SK-N-SH (cell line): ENCODE measurements at regions not wholly inside any gene's neighbourhood (a gene's known extent, or its start where the extent isn't known, plus 50 kb on each side); places are given as distances from the start of the nearest gene placed in this dataset.

Experiments used
- CTCF ChIA-PET: fragments of 300-600, 350-600 bp; formaldehyde crosslinking; extraction: SDS; loops from one replicate; lab custom pipeline; 2021; lab: Yijun Ruan, JAX
- POLR2A ChIA-PET: fragments of 350-600 bp; sonication (Branson Sonifier 250); formaldehyde crosslinking; extraction: SDS; loops from one replicate; lab custom pipeline; 2020; ENCODE audit warnings: antibody characterized with exemption, inconsistent platforms; lab: Yijun Ruan, JAX
- DNase-seq: peaks from one replicate; pipeline ENCODE4 v3.0.0; 2012
- H2AFZ ChIP-seq: fragments of 200-600 bp; sonication (generic); 2 replicates; pipeline ENCODE4 v1.8.1; 2016; ENCODE audit warnings: antibody characterized with exemption, mild to moderate bottlenecking, low read depth
- H3F3A ChIP-seq: fragments of 200-600 bp; sonication (generic); replicated peaks from 2 replicates; pipeline ENCODE3; 2016; ENCODE audit warnings: antibody characterized with exemption, mild to moderate bottlenecking; ENCODE audit not compliant: insufficient read depth
- H3K27ac ChIP-seq, 2 experiments: fragments of 200-500 bp in 1 of 2; fragments of 200-600 bp in 1 of 2; sonication (Bioruptor generic) in 1 of 2; sonication (generic), shearing (Covaris generic) in 1 of 2; 2 replicates each; pipeline versions ENCODE4 v1.5.1 to v1.6.1; 2014 to 2016; ENCODE audit warnings: low read depth in 2 of 2, inconsistent platforms in 1 of 2, low read length in 1 of 2, mild to moderate bottlenecking in 1 of 2, mixed read lengths in 1 of 2
- H3K27me3 ChIP-seq: fragments of 200-600 bp; sonication (generic), shearing (Covaris generic); 2 replicates; pipeline ENCODE4 v1.6.1; 2016; ENCODE audit warnings: mixed run types; ENCODE audit not compliant: insufficient read depth
- H3K36me3 ChIP-seq, 2 experiments: fragments of 200-500 bp in 1 of 2; fragments of 200-600 bp in 1 of 2; sonication (Bioruptor generic) in 1 of 2; sonication (generic) in 1 of 2; replicated peaks in 1 of 2; 2 replicates each; pipeline versions ENCODE3 to v1.5.1; 2014 to 2016; ENCODE audit warnings: low read length in 1 of 2, mild to moderate bottlenecking in 1 of 2; ENCODE audit not compliant: insufficient read depth in 2 of 2, control insufficient read depth in 1 of 2
- H3K4me1 ChIP-seq, 2 experiments: fragments of 200-500 bp in 1 of 2; fragments of 200-600 bp in 1 of 2; sonication (Bioruptor generic) in 1 of 2; sonication (generic), shearing (Covaris generic) in 1 of 2; 2 replicates each; pipeline versions ENCODE4 v1.5.1 to v1.6.1; 2014 to 2016; ENCODE audit warnings: low read depth in 1 of 2, low read length in 1 of 2, mixed run types in 1 of 2; ENCODE audit not compliant: insufficient read depth in 2 of 2, control insufficient read depth in 1 of 2
- H3K4me2 ChIP-seq: fragments of 200-600 bp; sonication (generic), shearing (Covaris generic); 2 replicates; pipeline ENCODE4 v1.6.1; 2017; ENCODE audit warnings: mixed run types
- H3K4me3 ChIP-seq, 2 experiments: fragments of 200-500 bp in 1 of 2; fragments of 200-600 bp in 1 of 2; sonication (Bioruptor generic) in 1 of 2; sonication (generic), shearing (Covaris generic) in 1 of 2; 2 replicates each; pipeline versions ENCODE4 v1.5.1 to v1.8.1; 2014 to 2016; ENCODE audit warnings: low read depth in 2 of 2, inconsistent platforms in 1 of 2, low read length in 1 of 2, mild to moderate bottlenecking in 1 of 2, mixed read lengths in 1 of 2, moderate library complexity in 1 of 2
- H3K79me2 ChIP-seq: fragments of 200-600 bp; sonication (generic); 2 replicates; pipeline ENCODE4 v1.8.1; 2017; ENCODE audit warnings: mild to moderate bottlenecking; ENCODE audit not compliant: insufficient read depth
- H3K9ac ChIP-seq: fragments of 200-600 bp; sonication (generic); 2 replicates; pipeline ENCODE4 v1.6.1; 2017; ENCODE audit warnings: mixed run types
- H3K9me2 ChIP-seq: fragments of 200-600 bp; sonication (generic); 2 replicates; pipeline ENCODE4 v1.6.1; 2017; ENCODE audit warnings: mixed run types
- H3K9me3 ChIP-seq: fragments of 200-600 bp; sonication (generic); 2 replicates; pipeline ENCODE4 v1.6.1; 2017; ENCODE audit warnings: mixed run types, mild to moderate bottlenecking, moderate library complexity
- H4K20me1 ChIP-seq: fragments of 200-600 bp; sonication (generic); 2 replicates; pipeline ENCODE4 v1.6.1; 2017; ENCODE audit warnings: mild to moderate bottlenecking, mixed run types; ENCODE audit not compliant: insufficient read depth
- FOSL2 ChIP-seq: IDR thresholded peaks from 2 replicates; pipeline ENCODE4 v1.4.0; 2012; ENCODE audit warnings: low read depth, mild to moderate bottlenecking, moderate library complexity, borderline replicate concordance
- FOXJ3 ChIP-seq: sonication (generic); formaldehyde crosslinking; IDR thresholded peaks from 2 replicates; pipeline ENCODE4 v1.5.1; 2020; ENCODE audit warnings: mild to moderate bottlenecking, missing genetic modification reagents
- JUND ChIP-seq: IDR thresholded peaks from 2 replicates; pipeline ENCODE4 v1.4.0; 2012
- MEF2A ChIP-seq: IDR thresholded peaks from 2 replicates; pipeline ENCODE4 v1.4.0; 2012; ENCODE audit warnings: low read depth, borderline replicate concordance
- POLR2AphosphoS5 ChIP-seq: IDR thresholded peaks from 2 replicates; pipeline ENCODE4 v1.6.1; 2012; ENCODE audit warnings: low read depth, low read length
- TAF1 ChIP-seq: IDR thresholded peaks from 2 replicates; pipeline ENCODE4 v1.6.1; 2012; ENCODE audit warnings: low read depth, mild to moderate bottlenecking, low read length, moderate library complexity, borderline replicate concordance
- TCF12 ChIP-seq: IDR thresholded peaks from 2 replicates; pipeline ENCODE4 v1.4.0; 2012
- YY1 ChIP-seq: IDR thresholded peaks from 2 replicates; pipeline ENCODE4 v1.4.0; 2012; ENCODE audit warnings: low read depth, mild to moderate bottlenecking
- WGBS: methylation state at CpG from one replicate; pipeline ENCODE4 v1.1.6; 2017; ENCODE audit warnings: low lambda C conversion rate; 5-methylcytosine and 5-hydroxymethylcytosine counted together
- TF ChIP-seq, protein P1 (sequence below): fragments of 150-350 bp; IDR thresholded peaks from 2 replicates; pipeline ENCODE4 v1.6.1; 2017; ENCODE audit warnings: antibody characterized with exemption, low read length, low read depth, borderline replicate concordance

- Histone ChIP-seq H3K36me3 (no peaks in the 10 kb centered on the region), H2AFZ (peak overlapping the region; percentile 67; the same call in 1 of the 2 replicates), H3K79me2 (no peaks in the 10 kb centered on the region), H3K9me2 (no peaks in the 10 kb centered on the region), H3K9ac (no peak overlapping the region), H3K4me3 (no peak overlapping the region), H3K27me3 (no peaks in the 10 kb centered on the region), H3K4me2 (no peak overlapping the region), H3K27ac (no peak overlapping the region), H3K9me3 (no peaks in the 10 kb centered on the region)
- POLR2A ChIA-PET = no interaction called here
- CTCF ChIA-PET = interaction anchor here (0.6 kb wide), 1 partner anchor 218 kb away, joined by 3 read pairs; no protein-coding TSS in a partner anchor
- TF ChIP-seq TCF12 (peak; percentile 45; the same call in 1 of the 2 replicates), FOXJ3 (no peak)
- TF ChIP-seq, all 33 proteins: peak for 1
- no peak for DNase-seq
- WGBS = 0% methylated on average over 1 of the region's 1 CpG
- Histone ChIP-seq H3K4me1 (peaks cover 0 to 17% of the 10 kb centered on the region in 2 experiments; a peak in 2 of 4 replicates), H4K20me1 (no peaks in the 10 kb centered on the region), H3F3A (peaks cover 9% of the 10 kb centered on the region)
Measured at GRCh38 chr4:122674371-122674770, 53.5 kb upstream of the IL21 start.

- Histone ChIP-seq H3K9ac (no peak overlapping the region), H3K4me2 (no peak overlapping the region), H2AFZ (no peak overlapping the region), H3K36me3 (no peaks in the 10 kb centered on the region), H3F3A (peaks cover 4% of the 10 kb centered on the region), H3K9me2 (no peaks in the 10 kb centered on the region), H4K20me1 (no peaks in the 10 kb centered on the region), H3K4me1 (peaks cover 0 to 5% of the 10 kb centered on the region in 2 experiments; a peak in 2 of 4 replicates), H3K27me3 (no peaks in the 10 kb centered on the region), H3K9me3 (no peaks in the 10 kb centered on the region)
- POLR2A ChIA-PET = no interaction called here
- TF ChIP-seq TAF1 (no peak), POLR2AphosphoS5 (no peak), JUND (no peak), MEF2A (no peak), YY1 (no peak)
- TF ChIP-seq, protein P1, sequence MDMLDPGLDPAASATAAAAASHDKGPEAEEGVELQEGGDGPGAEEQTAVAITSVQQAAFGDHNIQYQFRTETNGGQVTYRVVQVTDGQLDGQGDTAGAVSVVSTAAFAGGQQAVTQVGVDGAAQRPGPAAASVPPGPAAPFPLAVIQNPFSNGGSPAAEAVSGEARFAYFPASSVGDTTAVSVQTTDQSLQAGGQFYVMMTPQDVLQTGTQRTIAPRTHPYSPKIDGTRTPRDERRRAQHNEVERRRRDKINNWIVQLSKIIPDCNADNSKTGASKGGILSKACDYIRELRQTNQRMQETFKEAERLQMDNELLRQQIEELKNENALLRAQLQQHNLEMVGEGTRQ = no peak
- TF ChIP-seq, all 33 proteins: peak for 0
- DNase-seq = no peak
- Histone ChIP-seq H3K79me2 (no peaks in the 10 kb centered on the region), H3K27ac (no peak overlapping the region), H3K4me3 (no peak overlapping the region)
- 78% methylated on average over 2 of the region's 2 CpGs for WGBS
- CTCF ChIA-PET = no interaction called here
Measured at GRCh38 chr4:122679317-122679716, 53.2 kb upstream of the BBS12 start.

- DNase-seq = no peak
- no peak overlapping the region for H3K27ac ChIP-seq
- H3K36me3 ChIP-seq = no peaks in the 10 kb centered on the region
- no peak overlapping the region for H3K9ac ChIP-seq
- TF ChIP-seq POLR2AphosphoS5 (no peak), FOSL2 (no peak)
- ChIA-PET POLR2A (no interaction called here), CTCF (no interaction called here)
- 75% methylated on average over 2 of the region's 2 CpGs for WGBS
- no peaks in the 10 kb centered on the region for H4K20me1 ChIP-seq
- no peaks in the 10 kb centered on the region for H3K9me3 ChIP-seq
- no peaks in the 10 kb centered on the region for H3K27me3 ChIP-seq
- H3K79me2 ChIP-seq = no peaks in the 10 kb centered on the region
- no peaks in the 10 kb centered on the region for H3K4me1 ChIP-seq
- no peak overlapping the region for H2AFZ ChIP-seq
- H3K4me2 ChIP-seq = no peak overlapping the region
- H3K9me2 ChIP-seq = no peaks in the 10 kb centered on the region
- no peaks in the 10 kb centered on the region for H3F3A ChIP-seq
- no peak overlapping the region for H3K4me3 ChIP-seq
Measured at GRCh38 chr4:122679946-122680345, 52.6 kb upstream of the BBS12 start.
